ENCODE measurements at regions not wholly inside any gene's neighbourhood (a gene's known extent, or its start where the extent isn't known, plus 50 kb on each side); places are given as distances from the start of the nearest gene placed in this dataset.

DNA sequence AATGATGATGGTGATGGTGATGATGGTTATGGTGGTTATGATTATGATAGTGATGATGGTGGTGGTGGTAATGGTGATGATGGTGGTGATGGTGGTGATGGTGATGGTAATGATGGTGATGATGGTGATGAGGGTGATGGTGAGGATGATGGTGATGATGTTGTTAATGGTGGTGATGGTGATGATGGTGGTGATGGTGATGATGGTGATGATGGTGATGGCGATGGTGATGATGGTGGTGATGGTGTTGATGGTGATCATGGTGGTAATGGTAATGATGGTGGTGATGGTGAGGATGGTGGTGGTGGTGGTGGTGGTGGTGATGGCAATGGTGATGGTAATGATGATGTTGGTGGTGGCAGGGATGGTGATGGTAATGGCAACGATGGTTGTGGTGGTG, 1222.5 kb downstream of the BRD1 start:
- DNase-seq, result no peak

- no peak for DNase-seq
Measured at GRCh38 chr22:48603621-48604320, 1223.9 kb downstream of the BRD1 start.

DNA sequence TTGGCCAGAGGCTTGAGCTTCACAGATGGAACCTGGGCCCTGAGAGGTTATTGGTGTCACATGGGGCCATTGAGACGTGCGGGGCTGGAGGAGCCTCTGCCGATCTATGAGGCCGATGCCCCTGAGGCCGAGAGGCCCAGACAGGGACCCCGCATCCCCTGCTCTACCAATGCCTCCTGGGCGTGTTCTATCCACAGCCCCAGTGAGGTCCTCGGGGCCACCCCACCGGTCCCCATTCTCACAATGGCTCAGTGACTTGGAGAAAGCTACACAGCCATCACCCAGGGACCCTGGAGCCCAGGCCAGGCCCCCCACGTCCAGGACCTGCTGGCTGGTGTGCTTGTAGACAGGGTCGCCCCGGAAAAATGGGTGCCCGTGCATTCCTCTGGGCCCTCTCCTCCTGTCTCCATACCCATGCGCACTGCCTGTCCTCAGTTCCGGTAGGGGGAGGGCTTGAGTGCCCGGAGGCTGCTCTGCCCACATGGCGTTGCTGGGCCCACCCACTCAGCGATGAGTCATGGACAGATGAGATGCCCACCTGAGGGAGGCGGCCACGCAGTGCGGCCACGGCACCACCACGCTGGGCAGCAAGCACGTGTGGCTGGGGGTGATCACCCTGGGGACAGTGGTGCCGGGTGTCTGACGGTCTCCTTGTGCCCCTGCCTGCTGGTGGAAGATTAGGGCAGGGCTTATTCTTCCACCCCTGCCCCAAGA, 1224.7 kb downstream of the BRD1 start:
- DNase-seq, result no peak

DNA sequence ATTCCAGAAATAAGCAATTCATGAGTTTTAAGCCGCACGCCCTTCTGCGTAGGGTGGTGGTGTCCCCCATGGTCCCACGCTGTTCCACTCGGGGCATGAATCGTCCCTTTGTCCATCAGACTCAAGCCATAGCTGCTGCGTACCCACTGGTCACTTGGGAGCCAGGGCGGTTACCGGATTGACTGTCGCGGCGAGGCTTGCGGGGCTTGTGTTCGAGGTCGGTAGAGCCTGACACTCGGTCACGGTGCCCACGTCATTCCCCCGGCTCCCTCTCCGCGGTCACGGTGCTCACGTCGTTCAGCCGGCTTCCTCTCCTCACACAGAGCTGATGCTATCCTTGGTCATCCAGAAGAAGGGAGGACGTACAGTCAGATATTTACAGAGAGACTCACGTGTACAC, 1227.0 kb downstream of the BRD1 start:
- no peak for DNase-seq

DNA sequence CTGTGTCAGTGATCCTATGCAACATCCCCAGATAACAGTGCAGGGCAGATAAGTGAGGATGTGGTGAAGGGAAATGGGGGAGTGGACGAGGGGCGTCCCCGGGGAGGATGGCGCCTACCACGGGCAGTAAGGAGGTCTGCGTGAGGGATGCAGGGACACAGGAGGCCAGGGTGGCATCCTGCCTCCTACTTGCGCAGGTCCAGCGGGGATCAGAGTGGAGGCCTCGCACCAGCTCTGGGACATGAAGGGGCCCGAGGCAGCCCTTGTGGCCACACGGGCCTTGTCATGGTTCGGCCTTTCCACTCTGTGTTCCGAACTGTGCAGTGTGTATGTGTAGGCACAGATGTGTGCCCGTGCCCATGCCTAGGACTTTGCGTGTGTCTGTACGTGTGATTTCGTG, 1227.5 kb downstream of the BRD1 start:
- no peak for DNase-seq

GRCh38 chr22:48599346-48599745, 1228.3 kb downstream of the BRD1 start:
- DNase-seq, result no peak

GRCh38 chr22:48596111-48596850, 1231.4 kb downstream of the BRD1 start:
- no peak for DNase-seq

GRCh38 chr22:48595511-48595905, 1232.2 kb downstream of the BRD1 start:
- DNase-seq, result no peak

- DNase-seq, result no peak
Measured at GRCh38 chr22:48594757-48595510, 1232.7 kb downstream of the BRD1 start.

GRCh38 chr22:48594016-48594756, 1233.5 kb downstream of the BRD1 start:
- no peak for DNase-seq

- DNase-seq, result no peak
Measured at GRCh38 chr22:48593551-48593950, 1234.1 kb downstream of the BRD1 start.

DNA sequence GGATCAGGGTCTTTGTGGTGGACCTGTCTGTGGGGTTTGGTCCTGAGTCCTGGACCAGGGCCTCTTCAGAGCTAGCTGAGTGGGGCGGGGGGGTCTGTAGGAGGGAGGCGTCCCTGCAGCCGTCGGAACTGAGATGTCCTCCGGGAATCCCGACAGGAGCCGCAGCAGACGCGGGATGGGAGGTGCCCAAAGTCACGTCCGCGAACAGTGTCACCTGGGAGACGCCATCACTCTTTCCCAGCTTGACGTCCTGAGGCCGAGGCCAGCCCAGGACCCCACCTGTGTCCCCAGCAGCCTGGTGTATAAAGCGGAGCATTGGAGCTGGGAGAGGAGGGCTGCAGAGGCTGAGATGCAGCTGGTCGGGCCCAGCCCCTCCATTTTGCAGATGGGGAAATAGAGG, 1234.7 kb downstream of the BRD1 start:
- no peak for DNase-seq

DNA sequence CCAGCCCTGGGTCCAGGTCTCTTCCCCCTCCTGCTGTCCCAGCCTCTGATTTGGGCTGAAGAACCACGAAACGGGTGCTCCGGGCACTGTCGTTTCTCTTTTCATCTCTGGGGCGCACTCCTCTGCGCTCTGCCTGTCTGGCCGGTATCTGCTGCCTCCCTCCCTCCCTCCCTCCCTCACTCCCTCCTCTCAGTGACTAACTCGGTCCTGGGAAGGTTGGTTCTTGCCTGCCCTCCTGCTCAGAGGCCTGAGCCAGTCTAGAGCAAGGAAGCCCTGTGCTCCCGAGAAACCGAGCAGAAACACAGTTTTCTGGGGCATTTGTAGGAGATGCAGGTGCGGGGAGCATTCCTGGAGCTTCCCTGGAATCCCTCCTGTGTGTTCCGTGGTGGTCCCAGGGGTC, 1235.2 kb downstream of the BRD1 start:
- DNase-seq, result no peak

GRCh38 chr22:48592066-48592345, 1235.7 kb downstream of the BRD1 start:
- DNase-seq, result no peak

- no peak for DNase-seq
Measured at GRCh38 chr22:48591286-48592065, 1236.2 kb downstream of the BRD1 start.

DNA sequence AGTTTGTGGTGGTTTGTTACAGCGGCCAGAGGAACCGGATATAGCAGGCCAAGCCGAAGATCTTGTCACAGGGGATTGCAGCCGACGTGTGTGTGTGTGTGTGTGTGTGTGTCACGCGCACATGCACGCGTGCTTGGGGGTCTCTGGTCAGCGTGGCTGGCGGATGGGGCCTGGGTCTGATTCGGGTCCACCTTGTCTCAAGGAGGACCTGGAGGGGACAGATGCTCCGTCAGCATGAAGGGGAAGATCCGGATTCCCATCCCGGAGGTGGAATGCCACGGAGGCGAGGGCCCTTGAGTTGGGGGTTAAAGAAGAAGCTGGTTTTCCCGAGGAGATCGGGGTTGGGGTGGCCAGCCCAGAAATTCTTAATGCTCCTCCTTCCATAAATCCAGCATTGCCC, 1237.8 kb downstream of the BRD1 start:
- DNase-seq, result no peak

- DNase-seq, result no peak
Measured at GRCh38 chr22:48588878-48589450, 1238.7 kb downstream of the BRD1 start.

GRCh38 chr22:48588151-48588877, 1239.4 kb downstream of the BRD1 start:
- no peak for DNase-seq

DNA sequence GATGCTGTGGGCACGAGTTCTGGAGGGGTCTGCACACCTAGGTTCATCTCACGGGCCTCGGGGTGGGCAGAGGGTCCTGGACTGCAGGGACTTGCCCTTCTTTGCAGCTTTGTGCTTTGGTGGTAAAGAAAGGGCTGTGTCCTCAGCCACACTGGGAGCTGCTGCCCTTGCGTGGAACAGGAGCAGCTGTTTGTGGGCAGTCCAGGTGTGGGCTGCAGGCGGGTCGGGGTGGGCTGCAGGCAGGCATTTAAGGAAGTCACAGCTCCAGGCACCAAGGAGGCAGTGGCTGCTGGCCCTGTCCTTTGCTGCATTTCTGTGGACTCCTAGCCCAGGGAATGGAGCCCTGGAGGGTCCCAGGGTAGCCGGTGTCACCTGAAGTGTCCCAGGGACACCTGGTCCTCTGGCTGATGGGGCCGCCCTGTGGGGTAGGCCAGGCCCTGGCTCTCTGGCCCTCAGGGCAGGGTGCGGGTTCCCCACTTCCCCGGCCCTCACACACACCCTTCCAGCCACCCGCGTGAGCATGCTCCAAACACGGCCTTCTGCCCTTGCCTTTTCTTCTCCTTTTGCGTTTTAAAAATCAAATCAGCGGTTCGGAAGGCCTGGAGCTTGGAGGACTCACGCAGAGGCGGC, 1240.3 kb downstream of the BRD1 start:
- no peak for DNase-seq

DNA sequence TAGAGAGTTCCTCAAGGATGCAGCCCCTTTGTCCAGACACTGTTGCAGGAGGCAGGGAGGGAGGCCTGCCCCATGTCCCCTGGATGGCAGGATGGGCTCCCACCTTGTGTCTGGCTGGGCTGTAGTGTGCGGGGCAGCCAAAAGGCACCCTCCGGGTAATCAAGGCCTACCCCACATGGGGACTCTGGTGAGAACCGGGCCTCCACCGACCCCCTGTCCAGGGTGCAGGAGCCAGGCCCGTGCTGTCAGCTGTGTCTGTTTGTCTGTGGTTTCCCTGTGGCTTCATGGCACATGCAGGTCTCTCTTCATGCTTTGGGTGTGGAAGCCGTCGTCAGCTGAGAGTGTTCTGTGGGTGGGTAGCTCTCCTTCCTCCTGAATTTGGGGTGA, 1240.9 kb downstream of the BRD1 start:
- no peak for DNase-seq
